ENCODE measurements at regions not wholly inside any gene's neighbourhood (a gene's known extent, or its start where the extent isn't known, plus 50 kb on each side); places are given as distances from the start of the nearest gene placed in this dataset.

DNA sequence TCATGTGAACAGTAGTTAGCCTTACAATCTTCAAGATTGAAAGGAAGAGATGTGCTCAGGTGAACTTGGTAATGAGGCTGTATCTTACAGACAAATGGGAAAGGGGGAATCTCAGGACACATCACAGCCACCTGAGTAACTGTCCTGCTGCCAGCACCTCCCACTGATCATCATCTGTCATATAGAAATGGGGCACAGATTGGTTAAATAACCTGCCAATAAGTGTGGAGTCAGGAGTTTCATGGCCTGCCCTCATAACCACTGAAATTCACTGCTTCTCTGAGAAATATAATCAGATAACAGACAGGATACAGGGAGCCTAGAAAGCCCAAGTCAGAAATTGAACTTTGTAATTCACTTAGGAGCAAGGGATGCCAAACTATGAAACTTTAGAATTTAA is 64.9 kb upstream of the TAS2R16 start:
- ChIA-PET POLR2A (ENCODE audit: partially characterized antibody) (no interaction called here), CTCF (ENCODE audit: partially characterized antibody) (no interaction called here)
- Histone ChIP-seq H2BK15ac (ENCODE audit: low read length) (no peak overlapping the region), H3K9me3 (ENCODE audit: insufficient read depth in 2 of 2, low read depth in 1 of 2, low read length in 1 of 2) (no peaks in the 10 kb centered on the region), H3K79me2 (ENCODE audit: control insufficient read depth in 1 of 2, insufficient read depth in 2 of 2, low read length in 2 of 2) (no peaks in the 10 kb centered on the region), H3K4me3 (ENCODE audit: extremely low read depth in 1 of 4, insufficient read depth in 2 of 4, low read depth in 3 of 4, low read length in 4 of 4) (no peak overlapping the region), H2BK120ac (replicated peaks; ENCODE audit: low read depth, low read length) (no peak overlapping the region), H3K18ac (ENCODE audit: extremely low read depth, low read length) (no peak overlapping the region), H4K8ac (ENCODE audit: extremely low read depth, insufficient read depth, low read length) (no peak overlapping the region), H4K91ac (replicated peaks; ENCODE audit: insufficient read length, low read length) (no peak overlapping the region), H3K9ac (replicated peaks in 1 of 4; ENCODE audit: extremely low read depth in 1 of 4, low read depth in 3 of 4, low read length in 3 of 4) (no peak overlapping the region), H3K27me3 (replicated peaks in 1 of 4; ENCODE audit: control insufficient read depth in 3 of 4, extremely low read depth in 1 of 4, insufficient read depth in 3 of 4, low read length in 3 of 4) (no peaks in the 10 kb centered on the region; a peak in 1 of 7 replicates), H3K36me3 (ENCODE audit: control insufficient read depth in 2 of 4, insufficient read depth in 4 of 4, low read length in 3 of 4) (no peaks in the 10 kb centered on the region), H2AK5ac (ENCODE audit: low read depth, low read length) (no peak overlapping the region), H3K4ac (replicated peaks; ENCODE audit: insufficient read length, low read depth, low read length) (no peak overlapping the region), H3K27ac (ENCODE audit: low read depth, low read length) (no peak overlapping the region), H2BK12ac (ENCODE audit: low read depth, low read length) (no peak overlapping the region), H3K14ac (ENCODE audit: insufficient read length) (no peak overlapping the region), H3K4me1 (replicated peaks in 1 of 4; ENCODE audit: control insufficient read depth in 3 of 4, insufficient read depth in 4 of 4, low read length in 3 of 4) (no peaks in the 10 kb centered on the region), H4K20me1 (replicated peaks in 1 of 2; ENCODE audit: control insufficient read depth in 1 of 2, insufficient read depth in 2 of 2, low read length in 2 of 2) (no peaks in the 10 kb centered on the region), H2AFZ (ENCODE audit: low read length) (no peak overlapping the region), H4K5ac (ENCODE audit: insufficient read length, low read depth, low read length) (no peak overlapping the region), H2BK5ac (ENCODE audit: low read depth, low read length) (no peak overlapping the region), H3K56ac (replicated peaks; ENCODE audit: insufficient read length, low read depth, low read length) (no peak overlapping the region), H2BK20ac (ENCODE audit: low read length) (no peak overlapping the region), H3K23ac (ENCODE audit: insufficient read length) (no peak overlapping the region), H3K23me2 (ENCODE audit: low read depth, low read length) (no peaks in the 10 kb centered on the region), H3K4me2 (ENCODE audit: insufficient read depth in 1 of 2, low read depth in 2 of 2, low read length in 2 of 2) (no peak overlapping the region), H3K79me1 (ENCODE audit: low read depth, low read length) (no peaks in the 10 kb centered on the region)
- DNase-seq (ENCODE audit: low read depth in 1 of 2, low spot score in 2 of 2) = no peak
- FAIRE-seq = no peak
- no peak for TF ChIP-seq SRF (IDR thresholded peaks at IDR 0.05; ENCODE audit: low read depth, low read length)
- TF ChIP-seq, protein P1, sequence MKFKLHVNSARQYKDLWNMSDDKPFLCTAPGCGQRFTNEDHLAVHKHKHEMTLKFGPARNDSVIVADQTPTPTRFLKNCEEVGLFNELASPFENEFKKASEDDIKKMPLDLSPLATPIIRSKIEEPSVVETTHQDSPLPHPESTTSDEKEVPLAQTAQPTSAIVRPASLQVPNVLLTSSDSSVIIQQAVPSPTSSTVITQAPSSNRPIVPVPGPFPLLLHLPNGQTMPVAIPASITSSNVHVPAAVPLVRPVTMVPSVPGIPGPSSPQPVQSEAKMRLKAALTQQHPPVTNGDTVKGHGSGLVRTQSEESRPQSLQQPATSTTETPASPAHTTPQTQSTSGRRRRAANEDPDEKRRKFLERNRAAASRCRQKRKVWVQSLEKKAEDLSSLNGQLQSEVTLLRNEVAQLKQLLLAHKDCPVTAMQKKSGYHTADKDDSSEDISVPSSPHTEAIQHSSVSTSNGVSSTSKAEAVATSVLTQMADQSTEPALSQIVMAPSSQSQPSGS (IDR thresholded peaks at IDR 0.05; ENCODE audit: low read length) = no peak
- TF ChIP-seq MAFK (IDR thresholded peaks at IDR 0.05; ENCODE audit: low read depth, low read length) = no peak
- TF ChIP-seq, protein P2, sequence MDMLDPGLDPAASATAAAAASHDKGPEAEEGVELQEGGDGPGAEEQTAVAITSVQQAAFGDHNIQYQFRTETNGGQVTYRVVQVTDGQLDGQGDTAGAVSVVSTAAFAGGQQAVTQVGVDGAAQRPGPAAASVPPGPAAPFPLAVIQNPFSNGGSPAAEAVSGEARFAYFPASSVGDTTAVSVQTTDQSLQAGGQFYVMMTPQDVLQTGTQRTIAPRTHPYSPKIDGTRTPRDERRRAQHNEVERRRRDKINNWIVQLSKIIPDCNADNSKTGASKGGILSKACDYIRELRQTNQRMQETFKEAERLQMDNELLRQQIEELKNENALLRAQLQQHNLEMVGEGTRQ (IDR thresholded peaks at IDR 0.05; ENCODE audit: low read length) = no peak
- TF ChIP-seq SIN3A (conservative IDR thresholded peaks at IDR 0.05 in 1 of 2, IDR thresholded peaks at IDR 0.05 in 1 of 2; ENCODE audit: low read depth in 1 of 2, low read length in 2 of 2) = no peak
- no peak for TF ChIP-seq SP1 (IDR thresholded peaks at IDR 0.05; ENCODE audit: low read depth, low read length)
- TF ChIP-seq RFX5 (IDR thresholded peaks at IDR 0.05; ENCODE audit: borderline replicate concordance, low read depth, low read length) = no peak
- no peak for TF ChIP-seq CHD1 (IDR thresholded peaks at IDR 0.05; ENCODE audit: low read depth, low read length)
- TF ChIP-seq BRCA1 (IDR thresholded peaks at IDR 0.05; ENCODE audit: low read depth, low read length) = no peak
- no peak for TF ChIP-seq RAD21 (IDR thresholded peaks at IDR 0.05 in 1 of 2, conservative IDR thresholded peaks at IDR 0.05 in 1 of 2; ENCODE audit: low read depth in 2 of 2, low read length in 2 of 2)
- no peak for TF ChIP-seq SP2 (IDR thresholded peaks at IDR 0.05; ENCODE audit: low read length)

Measured in H1 (cell line).